Activated CD8-positive, alpha-beta T cell treated with anti-CD3 and anti-CD28 coated beads, Interleukin-2, amount 10 ng/mL, durations not matched to agents 7 days and 5 days (primary cell): ENCODE measurements at regions not wholly inside any gene's neighbourhood (a gene's known extent, or its start where the extent isn't known, plus 50 kb on each side); places are given as distances from the start of the nearest gene placed in this dataset.

Source experiments
- ATAC-seq: fragments of 150-1000 bp; cut with Tn5 transposase; one replicate; pipeline ENCODE4 v1.10.0; 2021; ENCODE audit warnings: moderate library complexity
- CTCF ChIA-PET: fragments of 350-600 bp; sonication (Branson Sonifier 250); formaldehyde crosslinking; loops from one replicate; lab custom pipeline; 2021; ENCODE audit warnings: antibody characterized with exemption; lab: Charles Lee
- POLR2A ChIA-PET: fragments of 350-600 bp; sonication (Branson Sonifier 250); formaldehyde crosslinking; loops from one replicate; lab custom pipeline; 2021; ENCODE audit warnings: antibody characterized with exemption; lab: Charles Lee
- DNase-seq: peaks from one replicate; pipeline ENCODE4 v3.0.0-alpha.2; 2020
- H3K27ac Mint-ChIP-seq: one replicate; pipeline ENCODE4 v1.8.0; 2021; ENCODE audit warnings: mild to moderate bottlenecking, mixed read lengths
- H3K27me3 Mint-ChIP-seq: one replicate; pipeline ENCODE4 v1.8.0; 2021; ENCODE audit warnings: low read depth, mixed read lengths
- H3K36me3 Mint-ChIP-seq: one replicate; pipeline ENCODE4 v1.8.0; 2021; ENCODE audit warnings: low read depth, mixed read lengths
- H3K4me1 Mint-ChIP-seq: one replicate; pipeline ENCODE4 v1.8.0; 2021; ENCODE audit warnings: low read depth, mixed read lengths
- H3K4me3 Mint-ChIP-seq: one replicate; pipeline ENCODE4 v1.8.0; 2021; ENCODE audit warnings: mild to moderate bottlenecking, mixed read lengths
- H3K9me3 Mint-ChIP-seq: one replicate; pipeline ENCODE4 v1.8.0; 2022; ENCODE audit warnings: mixed read lengths; ENCODE audit not compliant: insufficient read depth

DNA sequence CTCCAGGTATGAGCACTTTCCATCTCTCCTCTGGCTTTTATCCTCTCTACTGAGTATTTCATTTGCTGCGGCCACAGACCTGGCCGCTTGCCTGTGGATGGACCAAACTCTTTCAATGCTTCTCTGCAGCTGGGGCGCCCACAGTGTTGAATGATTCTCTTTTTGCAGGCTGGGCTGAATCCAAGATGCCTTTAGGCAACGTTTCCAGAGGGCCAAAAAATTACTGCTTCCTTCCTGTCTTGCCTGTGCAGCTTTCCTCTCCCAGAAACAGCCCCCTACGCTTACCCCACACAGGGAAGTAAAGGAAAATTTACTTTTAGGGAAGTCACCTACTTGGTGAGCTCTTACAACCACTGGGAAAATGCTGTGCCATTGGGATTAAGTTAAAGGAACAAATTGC is 55.6 kb upstream of the JDP2 start:
- H3K4me1 Mint-ChIP-seq: no peaks in the 10 kb centered on the region
- H3K36me3 Mint-ChIP-seq: no peaks in the 10 kb centered on the region
- no peak overlapping the region for H3K4me3 Mint-ChIP-seq
- ChIA-PET POLR2A (interaction anchor here (0.9 kb wide), 1 partner anchor 63 kb away, joined by 3 read pairs; no protein-coding TSS in a partner anchor), CTCF (interaction anchor here (0.6 to 0.9 kb wide), 2 partner anchors 146 to 230 kb away, joined by 3 read pairs; no protein-coding TSS in a partner anchor)
- DNase-seq (no peak), ATAC-seq (no peak)
- H3K27ac Mint-ChIP-seq: no peak overlapping the region
- peaks cover 16% of the 10 kb centered on the region for H3K27me3 Mint-ChIP-seq
- no peaks in the 10 kb centered on the region for H3K9me3 Mint-ChIP-seq

DNA sequence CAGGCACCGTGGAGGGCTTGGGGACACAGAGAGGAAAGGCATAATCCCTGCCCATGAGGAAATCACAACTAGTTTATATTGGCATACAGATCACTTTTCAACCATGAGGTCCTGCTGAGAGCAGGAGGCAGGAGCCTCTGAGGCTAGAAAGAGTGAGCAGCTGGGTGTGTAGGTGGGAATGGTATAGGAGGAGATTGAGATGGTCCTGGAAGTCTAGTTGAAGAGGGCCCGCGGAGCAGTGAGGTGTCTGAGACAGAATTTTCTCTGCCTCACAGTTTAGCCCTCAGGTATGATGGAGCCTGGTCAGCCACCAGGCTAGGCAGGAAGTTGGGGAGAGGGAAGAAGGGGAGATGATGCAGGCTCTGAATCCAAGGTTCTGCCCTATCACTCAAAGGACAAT is 54.7 kb upstream of the JDP2 start:
- Mint-ChIP-seq H3K4me3 (no peak overlapping the region), H3K36me3 (no peaks in the 10 kb centered on the region), H3K9me3 (no peaks in the 10 kb centered on the region), H3K4me1 (no peaks in the 10 kb centered on the region), H3K27ac (no peak overlapping the region), H3K27me3 (peaks cover 16% of the 10 kb centered on the region)
- ChIA-PET POLR2A (interaction anchor here (0.9 kb wide), 1 partner anchor 62 kb away, joined by 3 read pairs; no protein-coding TSS in a partner anchor), CTCF (no interaction called here)
- ATAC-seq (no peak), DNase-seq (no peak)

DNA sequence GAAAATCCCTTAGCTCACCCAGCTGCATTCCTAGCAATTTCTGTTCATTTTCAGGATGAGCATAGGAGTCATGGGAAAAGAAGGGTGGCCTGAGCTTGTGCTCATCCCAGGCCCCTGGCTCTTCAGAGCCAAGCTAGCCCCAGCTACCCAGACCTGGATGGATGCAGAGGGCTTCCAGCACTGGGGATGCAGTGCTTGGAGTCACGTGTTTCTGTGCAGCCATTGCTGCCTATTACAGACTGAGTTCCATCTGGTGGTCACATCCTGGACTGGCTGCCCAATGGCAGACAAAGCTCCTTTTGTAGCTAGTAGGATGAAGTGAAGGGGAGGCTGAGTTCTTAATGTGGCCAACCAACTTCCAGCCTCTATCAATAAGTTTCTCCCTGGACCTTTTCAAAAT is 54.2 kb upstream of the JDP2 start:
- ATAC-seq (no peak), DNase-seq (no peak)
- POLR2A ChIA-PET: no interaction called here
- CTCF ChIA-PET: no interaction called here
- H3K4me1 Mint-ChIP-seq: no peaks in the 10 kb centered on the region
- H3K9me3 Mint-ChIP-seq: no peaks in the 10 kb centered on the region
- H3K27ac Mint-ChIP-seq: no peak overlapping the region
- no peaks in the 10 kb centered on the region for H3K36me3 Mint-ChIP-seq
- no peak overlapping the region for H3K4me3 Mint-ChIP-seq
- H3K27me3 Mint-ChIP-seq: peaks cover 16% of the 10 kb centered on the region

DNA sequence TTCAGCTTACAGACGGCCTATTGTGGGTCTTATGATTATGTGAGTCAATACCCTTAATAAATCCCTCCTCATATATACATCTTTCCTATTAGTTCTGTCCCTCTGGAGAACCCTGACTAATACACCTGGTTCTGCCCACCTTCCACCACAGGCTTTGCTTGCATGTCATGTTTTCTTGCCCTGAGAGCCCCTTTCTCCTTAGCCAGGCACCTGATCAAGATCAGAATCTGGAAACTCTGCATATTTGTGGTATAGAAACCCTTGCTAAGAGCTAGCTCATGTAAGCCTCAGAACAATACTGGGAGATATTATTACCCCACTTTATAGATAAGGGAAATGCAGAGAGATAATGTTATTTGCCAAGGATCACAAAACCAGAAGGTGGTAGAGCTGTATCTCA is 52.9 kb upstream of the JDP2 start:
- Mint-ChIP-seq H3K27ac (no peak overlapping the region), H3K4me3 (no peak overlapping the region), H3K36me3 (no peaks in the 10 kb centered on the region), H3K4me1 (no peaks in the 10 kb centered on the region), H3K27me3 (peaks cover 16% of the 10 kb centered on the region), H3K9me3 (no peaks in the 10 kb centered on the region)
- ChIA-PET POLR2A (no interaction called here), CTCF (no interaction called here)
- ATAC-seq (no peak), DNase-seq (no peak)

DNA sequence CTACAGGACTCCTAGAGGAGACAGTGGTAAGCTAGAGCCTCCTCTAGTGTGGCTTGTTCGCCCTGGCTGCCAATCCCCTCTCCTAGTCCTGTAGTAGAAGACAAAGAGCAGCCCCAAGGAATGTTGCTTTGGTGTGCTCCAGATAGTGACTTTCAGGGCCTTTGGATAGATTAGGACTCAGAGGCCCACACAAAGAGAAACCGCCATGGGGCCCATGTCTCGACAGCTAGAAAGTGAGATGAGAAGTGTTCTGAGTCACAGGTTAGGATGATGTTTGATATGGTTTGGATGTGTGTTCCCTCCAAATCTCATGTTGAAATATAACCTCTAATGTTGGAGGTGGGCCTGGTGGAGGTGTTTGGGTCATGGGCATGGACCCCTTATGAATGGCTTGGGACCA is 51.8 kb upstream of the JDP2 start:
- ATAC-seq: no peak
- H3K27me3 Mint-ChIP-seq: peaks cover 9% of the 10 kb centered on the region
- CTCF ChIA-PET: no interaction called here
- DNase-seq: no peak
- no peaks in the 10 kb centered on the region for H3K4me1 Mint-ChIP-seq
- no peak overlapping the region for H3K4me3 Mint-ChIP-seq
- no peaks in the 10 kb centered on the region for H3K9me3 Mint-ChIP-seq
- H3K27ac Mint-ChIP-seq: no peak overlapping the region
- H3K36me3 Mint-ChIP-seq: no peaks in the 10 kb centered on the region
- POLR2A ChIA-PET: no interaction called here
